H9 (cell line): ENCODE measurements at regions not wholly inside any gene's neighbourhood (a gene's known extent, or its start where the extent isn't known, plus 50 kb on each side); places are given as distances from the start of the nearest gene placed in this dataset.

ENCODE experiments used
- DNase-seq: peaks from one replicate; pipeline ENCODE4 v3.0.0-alpha.2; 2017
- H2AFZ ChIP-seq: one replicate; pipeline ENCODE4 v1.6.1; 2013; ENCODE audit warnings: mild to moderate bottlenecking, low read length, control low read depth, moderate library complexity
- H2AK5ac ChIP-seq: 2 replicates; pipeline ENCODE4 v1.6.1; 2013; ENCODE audit warnings: low read length, control low read depth, mixed read lengths; ENCODE audit not compliant: insufficient read length
- H2BK120ac ChIP-seq: one replicate; pipeline ENCODE4 v1.6.1; 2013; ENCODE audit warnings: low read depth, mild to moderate bottlenecking, low read length, control low read depth, inconsistent platforms; ENCODE audit not compliant: poor library complexity, severe bottlenecking
- H2BK12ac ChIP-seq: 2 replicates; pipeline ENCODE4 v1.6.1; 2013; ENCODE audit warnings: low read length, control low read depth, mixed read lengths, low read depth; ENCODE audit not compliant: insufficient read length
- H2BK15ac ChIP-seq: 2 replicates; pipeline ENCODE4 v1.6.1; 2013; ENCODE audit warnings: low read depth, low read length, control low read depth
- H2BK20ac ChIP-seq: one replicate; pipeline ENCODE4 v1.6.1; 2013; ENCODE audit warnings: low read depth, mild to moderate bottlenecking, low read length, control low read depth, inconsistent platforms; ENCODE audit not compliant: poor library complexity, severe bottlenecking
- H2BK5ac ChIP-seq: 2 replicates; pipeline ENCODE4 v1.6.1; 2013; ENCODE audit warnings: low read length, control low read depth, mixed read lengths; ENCODE audit not compliant: insufficient read length
- H3K14ac ChIP-seq: 2 replicates; pipeline ENCODE4 v1.6.1; 2013; ENCODE audit warnings: low read length, control low read depth; ENCODE audit not compliant: insufficient read depth
- H3K18ac ChIP-seq: 2 replicates; pipeline ENCODE4 v1.6.1; 2013; ENCODE audit warnings: low read depth, mild to moderate bottlenecking, mixed read lengths, low read length, control low read depth; ENCODE audit not compliant: insufficient read length
- H3K23ac ChIP-seq: 2 replicates; pipeline ENCODE4 v1.6.1; 2013; ENCODE audit warnings: low read length, control low read depth, mixed read lengths, low read depth; ENCODE audit not compliant: insufficient read length
- H3K23me2 ChIP-seq: 2 replicates; pipeline ENCODE4 v1.6.1; 2013; ENCODE audit warnings: low read depth, mild to moderate bottlenecking, mixed read lengths, low read length, control low read depth; ENCODE audit not compliant: insufficient read length, poor library complexity, severe bottlenecking
- H3K27ac ChIP-seq: 2 replicates; pipeline ENCODE4 v1.5.1; 2013; ENCODE audit warnings: low read length, control low read depth, mixed read lengths, low read depth; ENCODE audit not compliant: insufficient read length
- H3K27me3 ChIP-seq: 2 replicates; pipeline ENCODE4 v1.6.1; 2013; ENCODE audit warnings: low read length, control low read depth, inconsistent platforms; ENCODE audit not compliant: insufficient read depth
- H3K4ac ChIP-seq: 2 replicates; pipeline ENCODE4 v1.6.1; 2013; ENCODE audit warnings: low read depth, mild to moderate bottlenecking, control low read depth, inconsistent platforms, low read length, moderate library complexity
- H3K4me1 ChIP-seq: 2 replicates; pipeline ENCODE4 v1.6.1; 2013; ENCODE audit warnings: low read length, control low read depth, inconsistent platforms; ENCODE audit not compliant: insufficient read depth
- H3K4me2 ChIP-seq: 2 replicates; pipeline ENCODE4 v1.6.1; 2013; ENCODE audit warnings: low read length, control low read depth, mixed read lengths; ENCODE audit not compliant: insufficient read length, insufficient read depth
- H3K56ac ChIP-seq: 2 replicates; pipeline ENCODE4 v1.6.1; 2013; ENCODE audit warnings: low read depth, mild to moderate bottlenecking, mixed read lengths, low read length, control low read depth; ENCODE audit not compliant: insufficient read length
- H3K79me1 ChIP-seq: 2 replicates; pipeline ENCODE4 v1.6.1; 2013; ENCODE audit warnings: low read depth, mild to moderate bottlenecking, moderate library complexity, low read length, control low read depth, inconsistent platforms; ENCODE audit not compliant: insufficient read depth, poor library complexity, severe bottlenecking
- H3K79me2 ChIP-seq: 2 replicates; pipeline ENCODE4 v1.6.1; 2013; ENCODE audit warnings: low read length, control low read depth, inconsistent platforms; ENCODE audit not compliant: insufficient read depth
- H3K9ac ChIP-seq: 2 replicates; pipeline ENCODE4 v1.6.1; 2013; ENCODE audit warnings: low read length, control low read depth, mixed read lengths; ENCODE audit not compliant: insufficient read length; ENCODE audit errors: extremely low read depth
- H3K9me3 ChIP-seq: one replicate; pipeline ENCODE4 v1.6.1; 2013; ENCODE audit warnings: low read depth, low read length, inconsistent platforms; ENCODE audit not compliant: control insufficient read depth
- H3T11ph ChIP-seq: one replicate; pipeline ENCODE4 v1.6.1; 2013; ENCODE audit warnings: mild to moderate bottlenecking, low read length, control low read depth, inconsistent platforms
- H4K20me1 ChIP-seq: one replicate; pipeline ENCODE4 v1.6.1; 2013; ENCODE audit not compliant: control insufficient read depth, insufficient read length, insufficient read depth
- H4K5ac ChIP-seq: 2 replicates; pipeline ENCODE4 v1.6.1; 2013; ENCODE audit warnings: low read depth, mild to moderate bottlenecking, mixed read lengths, low read length, control low read depth; ENCODE audit not compliant: insufficient read length
- H4K8ac ChIP-seq: replicated peaks from 2 replicates; pipeline ENCODE4 v1.6.1; 2013; ENCODE audit warnings: low read length, control low read depth, mixed read lengths, low read depth; ENCODE audit not compliant: insufficient read length
- H4K91ac ChIP-seq: 2 replicates; pipeline ENCODE4 v1.6.1; 2013; ENCODE audit warnings: low read depth, mild to moderate bottlenecking, moderate library complexity, mixed read lengths, low read length, control low read depth; ENCODE audit not compliant: insufficient read length
- H3K27ac Mint-ChIP-seq, 3 experiments: 2 replicates in 2 of 3; 3 replicates in 1 of 3; pipeline ENCODE4 v1.8.0; 2020 to 2021; ENCODE audit warnings: mixed read lengths in 3 of 3, mild to moderate bottlenecking in 1 of 3, moderate library complexity in 1 of 3
- H3K27me3 Mint-ChIP-seq: 2 replicates; pipeline ENCODE4 v1.8.0; 2021; ENCODE audit warnings: low read depth, mild to moderate bottlenecking, moderate library complexity, mixed read lengths
- H3K36me3 Mint-ChIP-seq, 3 experiments: 2 replicates in 2 of 3; 3 replicates in 1 of 3; pipeline ENCODE4 v1.8.0; 2020 to 2021; ENCODE audit warnings: low read depth in 3 of 3, mixed read lengths in 3 of 3; ENCODE audit not compliant: insufficient read depth in 1 of 3
- H3K4me1 Mint-ChIP-seq, 2 experiments: 2 replicates each; pipeline ENCODE4 v1.8.0; 2020; ENCODE audit warnings: mixed read lengths in 2 of 2
- H3K4me3 Mint-ChIP-seq, 2 experiments: 2 replicates in 1 of 2; 3 replicates in 1 of 2; pipeline ENCODE4 v1.8.0; 2020 to 2021; ENCODE audit warnings: mild to moderate bottlenecking in 2 of 2, mixed read lengths in 2 of 2, moderate library complexity in 1 of 2
- H3K9me3 Mint-ChIP-seq, 2 experiments: 2 replicates in 1 of 2; 3 replicates in 1 of 2; pipeline ENCODE4 v1.8.0; 2020; ENCODE audit warnings: mild to moderate bottlenecking in 2 of 2, mixed read lengths in 2 of 2, moderate library complexity in 1 of 2
- CTCF ChIP-seq: fragments of 200-600 bp; sonication (generic); conservative IDR thresholded peaks from 3 replicates; pipeline ENCODE4 v1.8.0; 2021; ENCODE audit warnings: antibody characterized with exemption, mild to moderate bottlenecking
- WGBS: extraction: QIAGEN DNeasy Blood & Tissue Kit; methylation state at CpG from one replicate; pipeline ENCODE4 v1.1.7; 2013; ENCODE audit warnings: missing lambda C conversion rate, low lambda C conversion rate, mixed read lengths; ENCODE audit not compliant: insufficient read length; ENCODE audit errors: extremely low coverage; 5-methylcytosine and 5-hydroxymethylcytosine counted together

DNA sequence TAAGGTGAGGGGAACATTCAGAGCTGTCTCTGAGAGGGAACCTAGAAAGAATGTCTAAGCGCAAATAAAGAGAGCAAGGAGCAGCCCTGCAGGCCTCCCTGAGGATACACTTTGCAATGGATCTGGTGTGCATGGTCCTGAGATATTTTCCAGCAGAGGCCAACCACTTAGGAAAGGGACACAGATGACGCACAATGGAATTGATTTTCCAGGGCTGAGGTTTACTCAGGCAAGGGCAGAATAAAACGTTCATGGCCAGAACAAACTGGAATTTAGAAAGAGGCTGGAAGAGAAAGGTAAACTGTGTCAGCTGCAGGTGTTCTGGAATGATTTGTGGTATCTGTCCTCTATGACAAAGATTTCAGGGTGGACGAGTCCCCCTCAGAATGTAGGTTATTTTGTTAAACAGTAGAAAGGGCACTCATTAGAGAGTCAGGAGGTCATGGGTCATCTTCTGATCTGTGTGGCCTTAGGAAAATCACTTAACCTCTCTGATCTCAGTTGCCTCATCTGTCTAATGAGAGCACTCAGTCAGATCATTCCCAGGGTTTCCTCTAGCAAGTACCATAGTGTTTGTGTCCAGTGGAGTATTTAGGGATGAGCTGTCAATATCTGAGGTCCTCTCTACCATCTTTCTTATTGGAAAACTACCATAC, 61.8 kb upstream of the PGBD5 start:
- no peak overlapping the region for H3K9ac ChIP-seq
- no peak overlapping the region for H2BK120ac ChIP-seq
- no CpG with 5 or more reads among the region's 4 CpGs for WGBS
- no peak overlapping the region for H2AK5ac ChIP-seq
- no peak overlapping the region; a peak in 1 of 7 replicates for H3K27ac Mint-ChIP-seq
- H3K4me2 ChIP-seq, result no peak overlapping the region
- no peak overlapping the region for H4K91ac ChIP-seq
- H2BK20ac ChIP-seq, result no peak overlapping the region
- H3K23ac ChIP-seq, result no peak overlapping the region
- no peak overlapping the region for H3K18ac ChIP-seq
- no peak overlapping the region for H2BK15ac ChIP-seq
- no peaks in the 10 kb centered on the region for H3K27me3 Mint-ChIP-seq
- H3K4me1 Mint-ChIP-seq, result peaks cover 4% of the 10 kb centered on the region in 2 experiments
- H3T11ph ChIP-seq, result no peak overlapping the region
- no peak overlapping the region for H3K14ac ChIP-seq
- no peaks in the 10 kb centered on the region for H3K79me1 ChIP-seq
- H3K23me2 ChIP-seq, result no peaks in the 10 kb centered on the region
- H2BK5ac ChIP-seq, result no peak overlapping the region
- H4K5ac ChIP-seq, result no peak overlapping the region
- H4K20me1 ChIP-seq, result no peaks in the 10 kb centered on the region
- H2AFZ ChIP-seq, result no peak overlapping the region
- no peak overlapping the region for H3K4me3 Mint-ChIP-seq
- H3K27ac ChIP-seq, result no peak overlapping the region
- H3K4me1 ChIP-seq, result no peaks in the 10 kb centered on the region
- no peak overlapping the region for H4K8ac ChIP-seq
- no peaks in the 10 kb centered on the region for H3K27me3 ChIP-seq
- H3K9me3 Mint-ChIP-seq, result no peaks in the 10 kb centered on the region; a peak in 1 of 5 replicates
- H3K36me3 Mint-ChIP-seq, result no peaks in the 10 kb centered on the region
- no peak for DNase-seq
- H3K4ac ChIP-seq, result no peak overlapping the region
- TF ChIP-seq CTCF, result no peak
- H3K79me2 ChIP-seq, result no peaks in the 10 kb centered on the region
- H3K9me3 ChIP-seq, result no peaks in the 10 kb centered on the region
- H3K56ac ChIP-seq, result no peak overlapping the region
- no peak overlapping the region for H2BK12ac ChIP-seq
